ENCODE measurements at regions not wholly inside any gene's neighbourhood (a gene's known extent, or its start where the extent isn't known, plus 50 kb on each side); places are given as distances from the start of the nearest gene placed in this dataset.

DNA sequence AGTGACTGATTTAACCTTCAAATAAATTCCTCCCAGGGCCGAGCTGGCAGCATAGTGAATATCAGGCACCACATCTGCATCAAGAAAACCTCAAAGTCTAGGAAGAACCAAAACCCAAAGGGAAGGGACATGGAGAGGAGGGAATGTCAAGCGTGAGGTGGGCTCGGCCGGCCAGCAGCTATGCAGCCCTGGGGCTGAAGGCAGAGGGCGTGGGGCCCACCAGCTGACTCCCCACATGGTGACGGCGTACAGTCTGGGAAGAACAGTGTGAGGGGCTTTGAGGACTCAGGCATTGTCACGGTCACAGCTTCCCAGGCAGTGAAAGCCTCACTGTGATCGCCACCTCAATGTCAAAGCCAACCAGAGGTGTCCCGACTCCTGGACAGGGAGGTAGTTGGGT lies 412.5 kb downstream of the SHANK2 start:
- no peak for DNase-seq (ENCODE audit: low read depth)

- DNase-seq (ENCODE audit: low read depth), result no peak
Measured at GRCh38 chr11:70841264-70841663, 411.1 kb downstream of the SHANK2 start.

DNA sequence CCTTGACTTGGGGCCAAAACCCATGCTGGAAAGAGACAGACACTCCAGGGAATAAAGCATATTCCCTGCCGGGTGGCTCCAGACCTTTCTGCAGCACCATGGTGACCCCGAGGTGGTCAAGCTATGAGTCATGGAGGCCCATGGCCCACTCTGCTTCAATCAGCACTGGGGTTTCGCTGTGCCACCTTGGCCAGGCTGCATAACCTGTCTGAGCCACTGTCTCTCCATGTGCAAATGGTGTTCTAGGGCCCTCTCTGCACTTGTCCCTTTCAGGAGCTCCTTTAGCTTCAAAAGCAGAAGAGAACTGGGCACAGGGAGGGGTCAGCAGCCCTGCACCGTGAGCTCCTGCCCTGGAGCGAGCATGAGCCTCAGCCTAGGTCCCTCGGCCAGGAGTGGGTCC lies 410.1 kb downstream of the SHANK2 start:
- no peak for DNase-seq (ENCODE audit: low read depth)

- DNase-seq (ENCODE audit: low read depth), result no peak
Measured at GRCh38 chr11:70842701-70843100, 409.7 kb downstream of the SHANK2 start.

GRCh38 chr11:70843906-70844305 lies 408.5 kb downstream of the SHANK2 start:
- no peak for DNase-seq (ENCODE audit: low read depth)

GRCh38 chr11:70844387-70844786 lies 408.0 kb downstream of the SHANK2 start:
- DNase-seq (ENCODE audit: low read depth), result no peak

GRCh38 chr11:70845591-70846041 lies 406.8 kb downstream of the SHANK2 start:
- no peak for DNase-seq (ENCODE audit: low read depth)

DNA sequence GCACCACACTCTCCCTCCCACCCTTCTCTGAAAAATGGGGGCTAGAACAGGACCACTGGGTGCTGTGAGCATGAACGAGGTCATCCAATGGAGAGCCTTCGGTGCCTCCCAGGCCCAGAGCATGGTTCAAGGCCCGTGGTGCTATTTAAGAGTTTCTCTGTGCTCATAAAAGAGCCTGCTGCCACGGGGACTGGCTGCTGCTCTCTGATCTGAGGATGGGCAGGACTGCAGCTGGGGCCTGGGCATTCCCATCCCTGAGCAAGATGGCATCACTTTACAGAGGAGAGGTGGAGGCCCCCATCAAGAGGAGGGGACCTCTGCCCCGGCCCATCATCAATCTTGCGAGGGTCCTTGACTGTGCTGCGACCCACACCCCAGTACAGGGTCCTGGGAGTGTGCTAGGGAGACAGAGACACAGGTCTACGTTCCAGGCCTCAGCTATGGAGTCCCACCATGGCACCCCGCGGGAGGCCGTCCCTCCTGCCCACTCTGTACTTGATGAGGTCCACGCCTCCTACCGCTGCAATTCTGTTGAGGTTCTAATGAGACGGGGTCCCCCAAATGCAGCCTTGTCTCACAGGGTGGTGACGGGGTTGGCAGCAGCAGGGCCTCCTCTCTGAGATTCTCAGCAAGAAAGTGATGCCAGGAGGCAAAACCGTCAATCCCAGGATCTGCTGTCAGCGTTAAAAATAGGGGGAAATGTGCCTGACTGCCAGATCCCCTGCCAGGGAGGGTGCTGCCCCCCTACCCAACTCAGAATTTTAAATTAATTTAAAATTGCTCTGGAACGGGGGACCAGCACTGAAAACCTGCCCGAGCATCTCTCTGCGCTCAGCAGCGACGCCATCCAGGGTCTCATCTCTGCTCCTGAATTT lies 405.4 kb downstream of the SHANK2 start:
- no peak for DNase-seq (ENCODE audit: low read depth)

DNA sequence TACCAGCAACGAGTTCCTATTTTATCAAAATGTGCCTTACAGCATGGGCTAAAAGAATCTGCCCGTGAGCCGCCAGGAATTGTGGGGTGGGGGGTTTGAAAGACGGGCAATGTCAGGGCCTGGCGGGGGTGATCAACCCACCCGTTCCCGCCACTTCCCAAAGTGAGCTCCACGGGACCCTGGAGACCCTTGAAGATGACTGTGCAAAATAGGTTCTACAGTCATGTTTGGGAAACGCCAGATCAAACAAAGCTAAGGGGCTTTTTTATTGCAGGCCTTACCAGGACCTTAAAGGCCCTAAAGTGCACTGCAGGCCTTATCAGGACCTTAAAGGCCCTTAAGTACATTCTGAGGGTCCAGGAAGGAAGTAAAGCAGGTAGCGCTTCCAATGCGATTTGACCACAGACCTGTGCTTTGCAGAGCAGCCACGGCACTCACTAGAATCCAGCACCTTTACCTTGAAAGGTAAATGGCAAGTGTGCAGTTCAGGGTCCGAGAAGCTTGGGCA lies 404.1 kb downstream of the SHANK2 start:
- no peak for DNase-seq (ENCODE audit: low read depth)

DNA sequence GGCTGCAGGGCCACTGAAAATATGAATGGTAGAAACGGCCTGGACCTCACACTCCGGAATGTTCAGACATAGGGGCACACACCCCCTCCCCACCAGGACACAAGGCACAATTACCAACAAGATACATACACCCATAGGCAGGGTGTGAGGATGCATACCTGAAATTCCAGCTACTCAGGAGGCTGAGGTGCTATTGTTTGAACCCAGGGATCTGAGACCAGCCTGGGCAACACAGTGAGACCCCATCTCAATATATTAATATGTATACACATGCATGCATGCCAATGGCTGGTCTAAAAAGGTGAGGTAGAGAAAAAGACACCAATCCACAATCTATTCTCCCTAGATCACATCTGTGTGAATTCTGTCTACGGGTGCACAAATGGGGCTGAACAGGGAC lies 403.3 kb downstream of the SHANK2 start:
- no peak for DNase-seq (ENCODE audit: low read depth)

DNA sequence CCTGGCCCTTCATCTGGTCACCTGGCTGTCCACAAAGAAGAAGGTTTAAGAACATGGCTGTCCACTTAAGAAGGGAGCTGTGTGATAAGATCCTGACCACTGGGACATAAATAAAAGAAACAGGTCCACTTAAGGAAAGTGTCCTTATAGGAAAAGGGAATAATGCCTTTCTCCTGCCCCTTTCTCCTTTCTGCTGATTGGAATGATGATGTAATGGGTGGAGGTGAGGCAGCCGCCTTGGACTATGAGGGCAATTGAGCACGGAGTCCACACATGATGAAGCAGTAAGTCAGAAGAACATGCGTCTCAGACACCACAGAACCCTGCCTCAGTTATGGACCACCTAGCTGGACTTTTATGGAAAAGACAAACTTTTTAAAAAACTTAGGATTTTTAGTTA lies 401.1 kb downstream of the SHANK2 start:
- DNase-seq (ENCODE audit: low read depth), result no peak

DNA sequence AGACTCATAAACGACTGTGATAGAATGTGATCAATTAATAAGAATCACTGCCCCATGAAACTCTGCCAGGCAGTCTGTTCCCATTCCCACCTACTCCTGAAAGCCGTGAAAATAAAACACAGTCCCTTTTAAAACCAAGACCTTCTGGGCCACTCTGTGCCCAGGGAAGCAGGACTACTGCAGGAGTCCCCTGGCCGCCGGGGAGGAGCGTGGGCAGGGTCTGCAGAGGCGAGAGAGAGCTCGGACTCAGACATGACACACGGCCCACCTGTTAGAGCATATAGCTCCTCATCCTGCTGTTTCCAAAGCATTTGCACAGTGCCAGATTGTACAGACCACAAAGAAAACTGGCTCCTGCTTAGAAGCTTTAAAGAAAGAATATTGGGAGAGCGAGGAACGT lies 400.5 kb downstream of the SHANK2 start:
- DNase-seq (ENCODE audit: low read depth), result no peak

DNA sequence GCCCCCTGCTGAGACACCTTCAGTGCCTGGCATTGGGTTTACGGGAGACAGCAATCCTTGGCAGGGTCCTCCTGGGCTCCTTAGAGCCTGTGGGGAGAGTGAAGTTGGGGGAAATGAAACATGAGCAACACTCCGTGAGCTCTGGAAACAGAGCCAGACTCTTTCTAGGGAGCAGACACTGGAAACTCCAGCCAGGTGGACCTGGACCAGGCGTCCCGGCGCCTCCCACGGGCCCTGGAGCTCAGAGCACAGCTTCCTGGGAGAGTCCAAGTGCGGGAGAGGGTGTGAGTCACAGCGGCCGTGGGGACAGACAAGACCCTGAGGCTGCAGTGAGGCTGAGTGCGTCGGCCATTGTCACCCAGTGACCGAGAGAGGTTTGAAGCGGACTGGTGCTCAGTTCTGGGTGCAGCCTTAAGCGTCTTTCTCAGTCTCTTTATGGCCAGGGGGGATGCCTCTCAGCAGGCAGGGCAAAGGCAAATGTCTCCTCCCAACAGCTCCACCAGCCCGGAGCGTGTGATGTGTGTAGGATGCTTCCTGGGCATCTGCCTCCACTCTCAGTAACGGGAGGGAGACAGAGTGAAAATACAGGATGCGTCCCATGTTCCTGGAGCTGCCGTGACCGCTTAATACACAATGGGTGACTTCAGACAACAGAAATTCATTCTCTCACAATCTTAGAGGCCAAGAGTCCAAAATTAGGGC lies 399.2 kb downstream of the SHANK2 start:
- DNase-seq (ENCODE audit: low read depth), result no peak

- DNase-seq (ENCODE audit: low read depth), result no peak
Measured at GRCh38 chr11:70853770-70854108, 398.6 kb downstream of the SHANK2 start.

- DNase-seq (ENCODE audit: low read depth), result no peak
Measured at GRCh38 chr11:70854201-70854600, 398.2 kb downstream of the SHANK2 start.

DNA sequence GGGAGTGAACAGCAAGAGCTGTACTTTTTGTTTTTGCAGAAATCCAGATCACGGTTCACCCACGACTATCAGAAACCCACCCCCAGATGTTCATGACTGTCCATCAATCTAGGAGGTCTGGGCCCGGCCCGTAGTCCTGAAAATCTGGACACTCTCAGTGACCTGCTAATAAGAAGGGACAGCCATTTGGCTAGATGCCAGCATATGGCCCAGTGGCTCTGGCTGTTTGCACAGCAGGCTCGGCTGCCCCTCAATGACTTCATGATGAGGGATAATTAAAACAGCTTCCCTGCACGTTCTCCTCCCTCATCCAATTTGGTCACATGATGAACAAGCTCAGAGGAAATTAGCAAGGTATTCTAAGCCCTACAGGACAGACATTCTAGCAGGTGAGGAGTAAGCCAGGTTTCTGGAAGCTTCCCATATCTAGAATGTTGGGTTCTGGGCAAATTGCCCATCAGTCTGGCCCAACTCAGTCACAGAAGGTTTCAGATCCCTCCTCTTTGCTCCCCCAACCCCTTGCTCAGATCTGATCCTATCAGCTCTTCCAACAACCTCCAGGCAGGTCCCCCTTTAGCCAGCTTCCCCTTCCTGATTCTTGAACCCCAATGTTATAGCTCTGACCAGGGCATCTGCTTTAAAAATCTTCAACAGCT lies 397.3 kb downstream of the SHANK2 start:
- DNase-seq (ENCODE audit: low read depth), result no peak

DNA sequence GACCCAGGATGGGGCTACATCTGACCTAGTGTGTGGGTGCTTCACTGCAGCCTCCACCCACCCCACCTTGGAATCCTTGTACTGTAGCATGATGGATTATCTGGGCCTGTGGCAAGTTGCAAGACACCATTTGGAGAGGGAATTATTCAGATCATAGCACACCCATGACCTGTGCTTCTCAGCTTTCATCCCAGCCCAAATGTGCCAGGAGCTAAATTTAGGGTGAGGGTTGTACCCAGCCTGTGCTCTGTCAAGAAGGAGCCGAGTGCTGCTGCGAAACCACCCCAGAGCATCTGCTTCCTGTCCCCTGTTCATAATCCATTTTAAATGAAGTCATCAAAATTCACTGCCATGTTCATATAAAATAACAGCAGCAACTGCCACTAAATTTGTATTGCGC lies 394.5 kb downstream of the SHANK2 start:
- DNase-seq (ENCODE audit: low read depth), result no peak

DNA sequence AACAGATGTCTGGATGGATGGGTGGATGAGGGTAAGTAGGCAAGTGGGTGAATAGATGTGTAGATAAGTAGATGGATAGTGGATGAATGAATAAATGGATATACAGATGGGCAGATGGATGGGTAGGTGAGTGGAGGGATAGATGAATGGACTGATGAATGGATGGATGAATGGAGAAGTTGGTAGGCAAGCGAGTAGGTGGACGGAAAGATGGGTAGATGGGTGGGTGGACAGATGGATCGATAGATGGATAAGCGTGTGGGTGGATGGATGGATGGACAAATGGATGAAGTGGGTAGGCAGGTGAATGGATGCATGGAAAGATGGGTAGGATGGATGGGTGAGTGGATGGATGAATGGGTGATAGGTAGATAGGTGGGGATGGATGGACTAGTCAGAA lies 393.2 kb downstream of the SHANK2 start:
- no peak for DNase-seq (ENCODE audit: low read depth)

DNA sequence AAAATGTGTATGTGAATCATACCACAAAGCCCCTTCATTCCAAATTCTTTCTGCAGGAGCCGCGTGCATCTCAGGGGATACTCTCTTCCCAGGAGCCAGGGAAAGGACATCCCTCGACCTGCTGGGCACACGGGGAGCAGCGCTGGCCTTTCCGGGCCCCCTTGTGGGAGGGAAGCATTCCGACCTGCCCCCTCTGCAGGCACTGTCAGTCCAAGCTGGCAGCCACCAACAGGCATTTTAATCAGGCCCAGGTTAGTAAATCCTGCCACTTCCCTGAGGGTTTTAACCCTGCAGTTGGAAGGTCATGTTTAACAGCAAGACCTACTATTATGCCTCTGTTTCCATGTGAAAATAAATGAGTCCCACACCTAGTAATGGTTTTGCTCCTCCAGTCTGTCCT lies 391.5 kb downstream of the SHANK2 start:
- DNase-seq (ENCODE audit: low read depth), result no peak

DNA sequence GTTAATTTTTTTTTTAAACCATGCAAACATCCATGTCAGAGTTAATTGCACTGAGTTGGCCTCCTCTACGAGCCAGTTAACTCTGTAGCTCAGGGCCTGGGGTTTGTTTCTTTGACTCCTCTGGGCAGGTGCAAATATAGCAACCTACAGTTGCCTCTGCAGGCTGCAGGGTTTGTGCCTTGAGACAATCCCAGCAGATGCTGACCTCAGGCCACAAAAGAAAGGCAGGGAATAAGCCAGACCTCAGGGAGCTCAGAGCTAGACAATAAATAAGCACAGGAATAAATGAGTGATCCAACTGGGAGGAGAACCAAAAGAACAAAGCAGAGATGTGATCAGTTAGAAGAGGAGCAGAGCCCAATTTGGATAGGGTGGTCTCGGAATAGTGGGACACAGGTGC lies 390.8 kb downstream of the SHANK2 start:
- no peak for DNase-seq (ENCODE audit: low read depth)

DNA sequence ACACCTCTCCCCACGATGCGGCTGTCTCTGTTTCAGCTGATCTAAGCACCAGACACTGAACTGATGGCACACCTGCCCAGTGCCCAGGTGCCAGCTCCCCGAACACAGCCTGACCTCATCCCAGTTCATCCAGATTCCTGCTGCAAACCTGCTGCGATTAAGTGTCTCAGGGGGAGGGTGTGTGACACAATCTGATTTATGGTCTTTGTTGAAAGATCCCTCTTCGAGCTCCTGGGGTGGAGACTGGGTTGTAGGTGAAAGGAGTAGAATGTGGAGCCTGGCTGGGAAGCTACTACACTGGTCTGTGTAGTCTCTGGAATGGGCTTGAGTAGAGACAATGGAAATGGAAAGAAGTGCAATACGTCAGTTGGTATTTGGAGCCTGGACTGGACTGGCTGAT lies 390.3 kb downstream of the SHANK2 start:
- no peak for DNase-seq (ENCODE audit: low read depth)

DNA sequence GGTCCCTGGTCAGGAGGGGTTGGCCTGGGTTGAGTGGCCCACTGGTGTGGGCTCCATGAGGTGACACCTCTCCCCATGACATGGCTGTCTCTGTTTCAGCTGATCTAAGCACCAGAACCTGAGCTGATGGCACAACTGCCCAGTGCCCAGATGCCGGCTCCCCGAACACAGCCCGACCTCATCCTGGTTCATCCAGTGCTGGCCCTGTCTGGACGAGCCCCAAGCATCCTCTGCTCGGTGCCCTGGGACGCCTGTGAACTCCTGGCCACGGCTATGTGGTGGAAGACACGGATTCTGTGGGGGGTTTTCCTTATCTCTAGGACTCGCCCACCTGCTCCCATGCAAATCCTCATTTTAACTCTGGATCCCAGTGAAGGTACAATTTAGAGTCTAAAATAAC lies 389.2 kb downstream of the SHANK2 start:
- no peak for DNase-seq (ENCODE audit: low read depth)

DNA sequence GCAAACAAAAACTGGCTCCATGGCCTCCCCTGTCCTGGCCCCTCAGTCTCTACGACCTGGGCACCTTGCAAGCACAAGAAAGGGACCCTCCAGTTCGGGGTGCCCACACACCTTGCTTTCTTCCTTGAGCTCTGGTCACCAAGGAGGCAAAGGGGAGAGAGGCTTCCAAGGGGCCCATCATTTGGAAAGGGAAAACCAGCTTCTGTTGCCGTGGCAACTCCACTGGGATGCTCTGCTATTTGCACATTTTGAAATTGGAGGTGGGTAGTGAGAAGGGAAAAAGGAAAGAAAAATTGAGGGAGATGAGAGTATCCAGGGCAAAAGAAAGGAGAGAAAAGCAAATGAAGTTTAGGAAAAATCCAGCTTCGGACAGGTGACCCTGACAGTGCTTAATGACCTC lies 388.4 kb downstream of the SHANK2 start:
- DNase-seq (ENCODE audit: low read depth), result no peak
